ENCODE measurements at regions not wholly inside any gene's neighbourhood (a gene's known extent, or its start where the extent isn't known, plus 50 kb on each side); places are given as distances from the start of the nearest gene placed in this dataset.

GRCh38 chr2:106941372-106941993 is 55.5 kb upstream of the ST6GAL2 start:
- no peaks in the 10 kb centered on the region for H3K27me3 ChIP-seq (ENCODE audit: insufficient read depth, poor library complexity, severe bottlenecking)
- TF ChIP-seq REST (IDR thresholded peaks at IDR 0.05; ENCODE audit: insufficient replicate concordance, low read depth) (no peak), CTCF (IDR thresholded peaks at IDR 0.05; ENCODE audit: insufficient read depth, low read length) (no peak), GABPA (IDR thresholded peaks at IDR 0.05; ENCODE audit: low read depth) (no peak), POLR2AphosphoS5 (IDR thresholded peaks at IDR 0.05; ENCODE audit: low read depth) (no peak)
- no peak overlapping the region for H3K27ac ChIP-seq (replicated peaks)
- H3K4me3 ChIP-seq (replicated peaks; ENCODE audit: insufficient read depth, low read length), result no peak overlapping the region
- DNase-seq (ENCODE audit: low read depth in 1 of 2, low spot score in 1 of 2), result no peak

GRCh38 chr2:106943468-106944200 is 57.7 kb upstream of the ST6GAL2 start:
- no peak for DNase-seq (ENCODE audit: low read depth in 1 of 2, low spot score in 1 of 2)
- no peak overlapping the region for H3K27ac ChIP-seq (replicated peaks)
- no peak overlapping the region for H3K4me3 ChIP-seq (replicated peaks; ENCODE audit: insufficient read depth, low read length)
- TF ChIP-seq POLR2AphosphoS5 (IDR thresholded peaks at IDR 0.05; ENCODE audit: low read depth), result no peak
- no peak for TF ChIP-seq CTCF (IDR thresholded peaks at IDR 0.05; ENCODE audit: insufficient read depth, low read length)
- TF ChIP-seq GABPA (IDR thresholded peaks at IDR 0.05; ENCODE audit: low read depth), result no peak
- no peak for TF ChIP-seq REST (IDR thresholded peaks at IDR 0.05; ENCODE audit: insufficient replicate concordance, low read depth)
- TF ChIP-seq SPI1 (IDR thresholded peaks at IDR 0.05; ENCODE audit: borderline replicate concordance, low read depth), result no peak
- H3K27me3 ChIP-seq (ENCODE audit: insufficient read depth, poor library complexity, severe bottlenecking), result no peaks in the 10 kb centered on the region

GRCh38 chr2:106944215-106944614 is 58.2 kb upstream of the ST6GAL2 start:
- H3K27me3 ChIP-seq (ENCODE audit: insufficient read depth, poor library complexity, severe bottlenecking), result no peaks in the 10 kb centered on the region
- H3K27ac ChIP-seq (replicated peaks), result no peak overlapping the region
- H3K4me3 ChIP-seq (replicated peaks; ENCODE audit: insufficient read depth, low read length), result no peak overlapping the region
- DNase-seq (ENCODE audit: low read depth in 1 of 2, low spot score in 1 of 2), result no peak
- no peak for TF ChIP-seq CTCF (IDR thresholded peaks at IDR 0.05; ENCODE audit: insufficient read depth, low read length)
- no peak for TF ChIP-seq SPI1 (IDR thresholded peaks at IDR 0.05; ENCODE audit: borderline replicate concordance, low read depth)
- TF ChIP-seq REST (IDR thresholded peaks at IDR 0.05; ENCODE audit: insufficient replicate concordance, low read depth), result no peak

Measured in HL-60 (cell line).